ENCODE measurements at regions not wholly inside any gene's neighbourhood (a gene's known extent, or its start where the extent isn't known, plus 50 kb on each side); places are given as distances from the start of the nearest gene placed in this dataset.

- H3K27ac ChIP-seq = no peak overlapping the region
- 88 to 100% methylated on average over 1 of the region's 1 CpG for WGBS, 2 donors (ENCODE audit: low coverage in 1 of 2)
- no peaks in the 10 kb centered on the region for H3K9me3 ChIP-seq
- H3K36me3 ChIP-seq = no peaks in the 10 kb centered on the region
- ATAC-seq = no peak
- no peaks in the 10 kb centered on the region for H3K27me3 ChIP-seq
- TF ChIP-seq CTCF (IDR thresholded peaks at IDR 0.05) (no peak), POLR2A (IDR thresholded peaks at IDR 0.05) (no peak), POLR2AphosphoS5 (IDR thresholded peaks at IDR 0.05) (no peak), EP300 (IDR thresholded peaks at IDR 0.05) (no peak)
- H3K4me3 ChIP-seq = no peak overlapping the region
- no peaks in the 10 kb centered on the region for H3K4me1 ChIP-seq
Measured at GRCh38 chr17:5913641-5914040, 156.5 kb upstream of the WSCD1 start.

GRCh38 chr17:5915337-5915736 lies 154.8 kb upstream of the WSCD1 start:
- no peak for ATAC-seq
- no peak for TF ChIP-seq CTCF (IDR thresholded peaks at IDR 0.05)
- no peak for TF ChIP-seq POLR2A (IDR thresholded peaks at IDR 0.05)
- Histone ChIP-seq H3K27me3 (no peaks in the 10 kb centered on the region), H3K36me3 (no peaks in the 10 kb centered on the region), H3K27ac (no peak overlapping the region), H3K9me3 (no peaks in the 10 kb centered on the region), H3K4me3 (no peak overlapping the region), H3K4me1 (no peaks in the 10 kb centered on the region)
- WGBS, 2 donors (ENCODE audit: low coverage in 1 of 2) = 67% methylated on average over 1 of the region's 2 CpGs; no CpG with 5 or more reads in 1 of the 2 donors

- H3K4me3 ChIP-seq = no peak overlapping the region
- no peaks in the 10 kb centered on the region for H3K4me1 ChIP-seq
- TF ChIP-seq POLR2A (IDR thresholded peaks at IDR 0.05) (no peak), CTCF (IDR thresholded peaks at IDR 0.05) (no peak), POLR2AphosphoS5 (IDR thresholded peaks at IDR 0.05) (no peak), EP300 (IDR thresholded peaks at IDR 0.05) (no peak)
- no peaks in the 10 kb centered on the region for H3K9me3 ChIP-seq
- ATAC-seq = no peak
- no peak overlapping the region for H3K27ac ChIP-seq
- no peaks in the 10 kb centered on the region for H3K36me3 ChIP-seq
- no peaks in the 10 kb centered on the region for H3K27me3 ChIP-seq
- 31% methylated on average over 4 of the region's 4 CpGs; no CpG with 5 or more reads in 1 of the 2 donors for WGBS, 2 donors (ENCODE audit: low coverage in 1 of 2)
Measured at GRCh38 chr17:5919089-5919488, 151.1 kb upstream of the WSCD1 start.

GRCh38 chr17:5921512-5922282 lies 148.5 kb upstream of the WSCD1 start:
- no peaks in the 10 kb centered on the region for H3K36me3 ChIP-seq
- no peak for TF ChIP-seq CTCF (IDR thresholded peaks at IDR 0.05)
- TF ChIP-seq POLR2A (IDR thresholded peaks at IDR 0.05) = no peak
- no peak for TF ChIP-seq EP300 (IDR thresholded peaks at IDR 0.05)
- H3K4me3 ChIP-seq = no peak overlapping the region
- H3K4me1 ChIP-seq = no peaks in the 10 kb centered on the region
- H3K27ac ChIP-seq = no peak overlapping the region
- 71 to 77% methylated on average over 5 to 7 of the region's 13 CpGs for WGBS, 2 donors (ENCODE audit: low coverage in 1 of 2)
- H3K9me3 ChIP-seq = no peaks in the 10 kb centered on the region
- no peaks in the 10 kb centered on the region for H3K27me3 ChIP-seq
- ATAC-seq = no peak

- 86 to 87% methylated on average over 7 to 10 of the region's 10 CpGs for WGBS, 2 donors (ENCODE audit: low coverage in 1 of 2)
- H3K27ac ChIP-seq = no peak overlapping the region
- H3K9me3 ChIP-seq = no peaks in the 10 kb centered on the region
- no peak for ATAC-seq
- H3K36me3 ChIP-seq = no peaks in the 10 kb centered on the region
- no peaks in the 10 kb centered on the region for H3K27me3 ChIP-seq
- H3K4me3 ChIP-seq = no peak overlapping the region
- no peak for TF ChIP-seq EP300 (IDR thresholded peaks at IDR 0.05)
- no peak for TF ChIP-seq CTCF (IDR thresholded peaks at IDR 0.05)
- TF ChIP-seq POLR2AphosphoS5 (IDR thresholded peaks at IDR 0.05) = no peak
- no peak for TF ChIP-seq POLR2A (IDR thresholded peaks at IDR 0.05)
- no peaks in the 10 kb centered on the region for H3K4me1 ChIP-seq
Measured at GRCh38 chr17:5922476-5922875, 147.7 kb upstream of the WSCD1 start.

Data from gastroesophageal sphincter (tissue), 4 donors.